IMR-90 (cell line): ENCODE measurements at regions not wholly inside any gene's neighbourhood (a gene's known extent, or its start where the extent isn't known, plus 50 kb on each side); places are given as distances from the start of the nearest gene placed in this dataset.

Source experiments
- ATAC-seq: fragments of 200-7000 bp; cut with Tn5 transposase; 2 replicates; pipeline ENCODE4 v1.9.1; 2020; ENCODE audit warnings: low read depth, mild to moderate bottlenecking, moderate library complexity
- BruUV-seq: library from RNA; stranded (reverse); fragments of 400-500 nt; replicated peaks from 2 replicates; lab custom pipeline; 2021; lab: Mats Ljungman, UMichigan
- CTCF ChIA-PET: fragments of 300-600 bp; formaldehyde crosslinking; extraction: SDS; loops from one replicate; lab custom pipeline; 2021; ENCODE audit warnings: antibody characterized with exemption; lab: Yijun Ruan, JAX
- POLR2A ChIA-PET: fragments of 300-600 bp; sonication (Branson Sonifier 250); formaldehyde crosslinking; loops from one replicate; lab custom pipeline; 2022; ENCODE audit warnings: antibody characterized with exemption; ENCODE audit not compliant: unreplicated experiment; lab: Charles Lee
- DNase-seq: peaks from one replicate; pipeline ENCODE4 v3.0.0; 2013
- H2AFZ ChIP-seq: replicated peaks from 2 replicates; pipeline ENCODE3; 2013; ENCODE audit warnings: low read length, mild to moderate bottlenecking; ENCODE audit not compliant: poor library complexity
- H2AK5ac ChIP-seq: 2 replicates; pipeline ENCODE4 v1.6.1; 2013; ENCODE audit warnings: low read depth, low read length, inconsistent platforms
- H2AK9ac ChIP-seq: replicated peaks from 2 replicates; pipeline ENCODE3; 2013; ENCODE audit warnings: mild to moderate bottlenecking, low read depth, low read length, moderate library complexity; ENCODE audit not compliant: poor library complexity
- H2BK120ac ChIP-seq: 2 replicates; pipeline ENCODE4 v1.6.1; 2013; ENCODE audit warnings: low read depth, low read length, inconsistent platforms
- H2BK15ac ChIP-seq: 3 replicates; pipeline ENCODE4 v1.6.1; 2013; ENCODE audit warnings: low read depth, low read length, inconsistent platforms
- H2BK20ac ChIP-seq: 2 replicates; pipeline ENCODE4 v1.6.1; 2013; ENCODE audit warnings: low read depth, mild to moderate bottlenecking, inconsistent platforms, low read length, moderate library complexity
- H2BK5ac ChIP-seq: 2 replicates; pipeline ENCODE4 v1.6.1; 2013; ENCODE audit warnings: mild to moderate bottlenecking, low read depth, low read length, inconsistent platforms; ENCODE audit not compliant: poor library complexity, severe bottlenecking
- H3K14ac ChIP-seq: replicated peaks from 2 replicates; pipeline ENCODE4 v1.6.1; 2013; ENCODE audit warnings: low read depth, low read length, inconsistent platforms
- H3K18ac ChIP-seq: 2 replicates; pipeline ENCODE4 v1.6.1; 2013; ENCODE audit warnings: low read depth, low read length, control low read depth
- H3K23ac ChIP-seq: 2 replicates; pipeline ENCODE4 v1.6.1; 2013; ENCODE audit warnings: low read depth, low read length, inconsistent platforms
- H3K27ac ChIP-seq: 2 replicates; pipeline ENCODE4 v1.5.1; 2013; ENCODE audit warnings: mild to moderate bottlenecking, control low read depth, low read length; ENCODE audit not compliant: insufficient read depth
- H3K27me3 ChIP-seq: 2 replicates; pipeline ENCODE4 v1.6.1; 2013; ENCODE audit warnings: low read length; ENCODE audit not compliant: control insufficient read depth, insufficient read depth
- H3K36me3 ChIP-seq: 2 replicates; pipeline ENCODE4 v1.6.1; 2013; ENCODE audit warnings: low read length, mixed read lengths; ENCODE audit not compliant: control insufficient read depth, insufficient read depth
- H3K4ac ChIP-seq: 2 replicates; pipeline ENCODE4 v1.6.1; 2013; ENCODE audit warnings: low read depth, low read length, inconsistent platforms
- H3K4me1 ChIP-seq: 2 replicates; pipeline ENCODE4 v1.6.1; 2013; ENCODE audit warnings: low read length, mixed read lengths; ENCODE audit not compliant: control insufficient read depth, insufficient read depth
- H3K4me2 ChIP-seq: 2 replicates; pipeline ENCODE4 v1.6.1; 2013; ENCODE audit warnings: low read depth, mild to moderate bottlenecking, control low read depth, low read length, moderate library complexity
- H3K4me3 ChIP-seq: 2 replicates; pipeline ENCODE4 v1.5.1; 2013; ENCODE audit warnings: low read depth, mild to moderate bottlenecking, control low read depth, low read length, moderate library complexity; ENCODE audit not compliant: insufficient read depth
- H3K56ac ChIP-seq: 2 replicates; pipeline ENCODE4 v1.6.1; 2013; ENCODE audit warnings: low read length, inconsistent platforms; ENCODE audit not compliant: insufficient read depth; ENCODE audit errors: extremely low read depth
- H3K79me1 ChIP-seq, 2 experiments: 2 replicates each; pipeline ENCODE4 v1.6.1; 2013; ENCODE audit warnings: low read length in 2 of 2, inconsistent platforms in 1 of 2, low read depth in 1 of 2
- H3K9ac ChIP-seq: 2 replicates; pipeline ENCODE4 v1.6.1; 2013; ENCODE audit warnings: low read depth, low read length, control low read depth
- H3K9me1 ChIP-seq: 2 replicates; pipeline ENCODE4 v1.6.1; 2013; ENCODE audit warnings: low read length, inconsistent platforms; ENCODE audit not compliant: insufficient read depth
- H3K9me3 ChIP-seq: 2 replicates; pipeline ENCODE4 v1.6.1; 2013; ENCODE audit warnings: low read length; ENCODE audit not compliant: control insufficient read depth, insufficient read depth
- H4K20me1 ChIP-seq: 2 replicates; pipeline ENCODE4 v1.6.1; 2013; ENCODE audit warnings: low read length, inconsistent platforms; ENCODE audit not compliant: insufficient read depth
- H4K5ac ChIP-seq: 2 replicates; pipeline ENCODE4 v1.6.1; 2013; ENCODE audit warnings: mild to moderate bottlenecking, low read depth, low read length, control low read depth
- H4K8ac ChIP-seq, 2 experiments: 2 replicates each; pipeline ENCODE4 v1.6.1; 2013; ENCODE audit warnings: low read depth in 2 of 2, low read length in 2 of 2, control low read depth in 1 of 2, inconsistent platforms in 1 of 2
- H4K91ac ChIP-seq: 2 replicates; pipeline ENCODE4 v1.6.1; 2013; ENCODE audit warnings: low read depth, low read length, inconsistent platforms; ENCODE audit not compliant: insufficient read depth
- CTCF ChIP-seq: conservative IDR thresholded peaks from 2 replicates; pipeline ENCODE4 v1.5.1; 2012; ENCODE audit warnings: mild to moderate bottlenecking, low read depth, low read length, improper control_type of control experiment
- FOS ChIP-seq: fragments of 150-350 bp; IDR thresholded peaks from 2 replicates; pipeline ENCODE4 v1.6.1; 2016; ENCODE audit warnings: low read depth, low read length
- MAZ ChIP-seq: IDR thresholded peaks from 2 replicates; pipeline ENCODE4 v1.6.1; 2012; ENCODE audit warnings: low read depth, mild to moderate bottlenecking, low read length, improper control_type of control experiment, moderate library complexity, borderline replicate concordance
- MXI1 ChIP-seq: IDR thresholded peaks from 2 replicates; pipeline ENCODE4 v1.6.1; 2012; ENCODE audit warnings: low read depth, mild to moderate bottlenecking, low read length, moderate library complexity, borderline replicate concordance
- NFE2L2 ChIP-seq: fragments of 150-350 bp; IDR thresholded peaks from 2 replicates; pipeline ENCODE4 v1.6.1; 2016; ENCODE audit warnings: low read depth, mild to moderate bottlenecking, low read length
- POLR2A ChIP-seq: IDR thresholded peaks from 2 replicates; pipeline ENCODE4 v1.6.1; 2012; ENCODE audit warnings: mild to moderate bottlenecking, low read depth, low read length
- RAD21 ChIP-seq: IDR thresholded peaks from 2 replicates; pipeline ENCODE4 v1.6.1; 2012; ENCODE audit warnings: low read length, improper control_type of control experiment
- RCOR1 ChIP-seq: IDR thresholded peaks from 2 replicates; pipeline ENCODE4 v1.6.1; 2012; ENCODE audit warnings: mild to moderate bottlenecking, low read length, improper control_type of control experiment; ENCODE audit not compliant: insufficient replicate concordance
- RFX5 ChIP-seq: IDR thresholded peaks from 2 replicates; pipeline ENCODE4 v1.8.0; 2012; ENCODE audit warnings: low read depth, mild to moderate bottlenecking, low read length, moderate library complexity
- USF2 ChIP-seq: fragments of 150-350 bp; IDR thresholded peaks from 2 replicates; pipeline ENCODE4 v1.6.1; 2017; ENCODE audit warnings: mild to moderate bottlenecking, antibody characterized with exemption, low read length, low read depth
- WGBS, 2 experiments: methylation state at CpG; one replicate each; pipeline versions ENCODE4 v1.1.5 to v1.1.7; 2013; ENCODE audit warnings: missing lambda C conversion rate in 2 of 2; ENCODE audit not compliant: insufficient read length in 1 of 2; ENCODE audit errors: extremely low coverage in 2 of 2; 5-methylcytosine and 5-hydroxymethylcytosine counted together
- dilution Hi-C: fragments of 300-500 bp; cut with HindIII; formaldehyde crosslinking; loops from one replicate; pipeline ENCODE4 v1.14.3; 2018; ENCODE audit warnings: low sequenced_read_pairs; ENCODE audit not compliant: unreplicated experiment
- in situ Hi-C: fragments of 300-500 bp; cut with MboI; formaldehyde crosslinking; loops from 3 replicates; pipeline ENCODE4 v1.14.3; 2019; ENCODE audit warnings: low sequenced_read_pairs, inconsistent platforms, mixed read lengths
- intact Hi-C: fragments of 100-400 bp; cut with micrococcal nuclease; formaldehyde crosslinking; loops from 2 replicates; pipeline ENCODE4 v1.10.0; 2022

GRCh38 chr10:3856593-3856992, 71.6 kb upstream of the KLF6 start:
- dilution Hi-C loops: no loop called here
- in situ Hi-C loops: no loop called here
- POLR2A ChIA-PET: no interaction called here
- H3K4me2 ChIP-seq: no peak overlapping the region
- no peak overlapping the region for H3K23ac ChIP-seq
- H3K9me3 ChIP-seq: no peaks in the 10 kb centered on the region
- no peak overlapping the region for H2BK15ac ChIP-seq
- H3K4ac ChIP-seq: no peak overlapping the region; the same call in 1 of the 2 replicates
- H3K27ac ChIP-seq: no peak overlapping the region
- H4K8ac ChIP-seq: no peak overlapping the region
- H3K56ac ChIP-seq: no peak overlapping the region
- no peak overlapping the region; the same call in 1 of the 2 replicates for H3K14ac ChIP-seq
- peaks cover 0 to 7% of the 10 kb centered on the region in 2 experiments; a peak in 1 of 4 replicates for H3K79me1 ChIP-seq
- peak overlapping the region; percentile 40; the same call in 1 of the 2 replicates for H2BK20ac ChIP-seq
- TF ChIP-seq USF2: no peak
- TF ChIP-seq NFE2L2: no peak
- TF ChIP-seq RFX5: no peak
- TF ChIP-seq FOS: no peak
- TF ChIP-seq RAD21: no peak
- TF ChIP-seq RCOR1: no peak
- TF ChIP-seq MXI1: no peak
- TF ChIP-seq MAZ: no peak
- TF ChIP-seq CTCF: no peak
- TF ChIP-seq POLR2A: no peak
- H3K9ac ChIP-seq: no peak overlapping the region
- no peak overlapping the region for H2BK5ac ChIP-seq
- 0 out of 2 replicates have a peak overlapping the region, but pooled peaks have one; percentile 21 for H2BK120ac ChIP-seq
- peaks cover 8% of the 10 kb centered on the region for H3K9me1 ChIP-seq
- H3K4me1 ChIP-seq: peaks cover 15% of the 10 kb centered on the region
- no peak overlapping the region for H3K4me3 ChIP-seq
- no peak for ATAC-seq
- no peak for DNase-seq
- no peak overlapping the region for H2AFZ ChIP-seq
- H4K20me1 ChIP-seq: no peaks in the 10 kb centered on the region
- H2AK9ac ChIP-seq: no peak overlapping the region
- whole genome bisulfite sequencing, 2 experiments: no CpG with 5 or more reads among the region's 7 CpGs
- H2AK5ac ChIP-seq: no peak overlapping the region
- no peak overlapping the region for H4K5ac ChIP-seq
- CTCF ChIA-PET: no interaction called here
- intact Hi-C loops: no loop called here
- no peaks in the 10 kb centered on the region for H3K36me3 ChIP-seq
- H3K18ac ChIP-seq: no peak overlapping the region
- no peak overlapping the region for H4K91ac ChIP-seq
- no peaks in the 10 kb centered on the region for H3K27me3 ChIP-seq
- no TSS peak for BruUV-seq
